KMS-11 (cell line): ENCODE measurements at regions not wholly inside any gene's neighbourhood (a gene's known extent, or its start where the extent isn't known, plus 50 kb on each side); places are given as distances from the start of the nearest gene placed in this dataset.

Source experiments
- H2AFZ ChIP-seq: fragments of 200-600 bp; sonication (generic); 2 replicates; pipeline ENCODE4 v1.6.1; 2016; ENCODE audit warnings: antibody characterized with exemption, mixed run types, low read depth
- H3K27ac ChIP-seq: fragments of 200-600 bp; sonication (generic); 2 replicates; pipeline ENCODE4 v1.6.1; 2016; ENCODE audit warnings: mild to moderate bottlenecking, mixed run types
- H3K27me3 ChIP-seq: fragments of 200-600 bp; sonication (generic); 2 replicates; pipeline ENCODE4 v1.6.1; 2017; ENCODE audit warnings: mild to moderate bottlenecking, low read depth, mixed run types, moderate library complexity; ENCODE audit not compliant: insufficient read depth
- H3K36me3 ChIP-seq: fragments of 200-600 bp; sonication (generic); 2 replicates; pipeline ENCODE4 v1.6.1; 2017; ENCODE audit warnings: mild to moderate bottlenecking, mixed run types; ENCODE audit not compliant: insufficient read depth
- H3K4me1 ChIP-seq: fragments of 200-600 bp; sonication (generic); 2 replicates; pipeline ENCODE4 v1.6.1; 2016; ENCODE audit warnings: mild to moderate bottlenecking, low read depth, mixed run types; ENCODE audit not compliant: poor library complexity, severe bottlenecking
- H3K4me2 ChIP-seq: fragments of 200-600 bp; sonication (generic); 2 replicates; pipeline ENCODE4 v1.7.0; 2016; ENCODE audit warnings: mild to moderate bottlenecking, mixed run types
- H3K4me3 ChIP-seq: fragments of 200-600 bp; sonication (generic); IDR thresholded peaks from 2 replicates; pipeline ENCODE4 v1.6.1; 2017; ENCODE audit warnings: low read depth, low read length, mixed read lengths; ENCODE audit not compliant: insufficient read depth
- H3K79me2 ChIP-seq: fragments of 200-600 bp; sonication (generic); 2 replicates; pipeline ENCODE4 v1.6.1; 2016; ENCODE audit warnings: low read depth, mixed run types; ENCODE audit not compliant: insufficient read depth
- H3K9ac ChIP-seq: fragments of 200-600 bp; sonication (generic); 2 replicates; pipeline ENCODE4 v1.6.1; 2016; ENCODE audit warnings: mild to moderate bottlenecking, mixed run types
- H4K20me1 ChIP-seq: fragments of 200-600 bp; sonication (generic); 2 replicates; pipeline ENCODE4 v1.6.1; 2016; ENCODE audit warnings: mild to moderate bottlenecking, mixed run types; ENCODE audit not compliant: insufficient read depth
- CTCF ChIP-seq: fragments of 200-600 bp; sonication (generic); conservative IDR thresholded peaks from 2 replicates; pipeline ENCODE4 v1.6.1; 2017; ENCODE audit warnings: low read depth, mild to moderate bottlenecking, antibody characterized with exemption, low read length, moderate library complexity, mixed read lengths

- H4K20me1 ChIP-seq = no peaks in the 10 kb centered on the region
- no peak overlapping the region for H3K9ac ChIP-seq
- no peak overlapping the region for H3K4me3 ChIP-seq
- no peaks in the 10 kb centered on the region for H3K27me3 ChIP-seq
- H3K79me2 ChIP-seq = no peaks in the 10 kb centered on the region
- H3K36me3 ChIP-seq = no peaks in the 10 kb centered on the region
- no peak overlapping the region for H3K4me2 ChIP-seq
- no peak for TF ChIP-seq CTCF
- no peak overlapping the region for H2AFZ ChIP-seq
- no peaks in the 10 kb centered on the region for H3K4me1 ChIP-seq
- no peak overlapping the region for H3K27ac ChIP-seq
Measured at GRCh38 chr6:54747955-54748354, 98.6 kb upstream of the FAM83B start.

- no peak overlapping the region for H3K27ac ChIP-seq
- no peak overlapping the region for H2AFZ ChIP-seq
- no peak for TF ChIP-seq CTCF
- no peak overlapping the region for H3K9ac ChIP-seq
- no peak overlapping the region for H3K4me3 ChIP-seq
- H3K4me1 ChIP-seq = no peaks in the 10 kb centered on the region
- H3K4me2 ChIP-seq = no peak overlapping the region
- H4K20me1 ChIP-seq = no peaks in the 10 kb centered on the region
- H3K27me3 ChIP-seq = no peaks in the 10 kb centered on the region
- H3K36me3 ChIP-seq = no peaks in the 10 kb centered on the region
- H3K79me2 ChIP-seq = no peaks in the 10 kb centered on the region
Measured at GRCh38 chr6:54754406-54754805, 92.2 kb upstream of the FAM83B start.

- Histone ChIP-seq H3K36me3 (no peaks in the 10 kb centered on the region), H4K20me1 (no peaks in the 10 kb centered on the region), H3K27me3 (no peaks in the 10 kb centered on the region), H3K27ac (no peak overlapping the region), H3K9ac (no peak overlapping the region), H2AFZ (no peak overlapping the region; the same call in 1 of the 2 replicates), H3K4me2 (no peak overlapping the region), H3K4me3 (no peak overlapping the region), H3K79me2 (no peaks in the 10 kb centered on the region), H3K4me1 (no peaks in the 10 kb centered on the region)
- no peak for TF ChIP-seq CTCF
Measured at GRCh38 chr6:54758340-54758739, 88.2 kb upstream of the FAM83B start.

- no peak overlapping the region for H3K4me2 ChIP-seq
- H3K4me1 ChIP-seq = peaks cover 7% of the 10 kb centered on the region
- H3K27me3 ChIP-seq = no peaks in the 10 kb centered on the region
- no peak overlapping the region for H3K4me3 ChIP-seq
- H3K9ac ChIP-seq = no peak overlapping the region
- no peak overlapping the region for H3K27ac ChIP-seq
- no peak for TF ChIP-seq CTCF
- H4K20me1 ChIP-seq = no peaks in the 10 kb centered on the region
- H3K36me3 ChIP-seq = no peaks in the 10 kb centered on the region
- no peaks in the 10 kb centered on the region for H3K79me2 ChIP-seq
- H2AFZ ChIP-seq = no peak overlapping the region
Measured at GRCh38 chr6:54768494-54768893, 78.1 kb upstream of the FAM83B start.
